B cell (primary cell): ENCODE measurements at regions not wholly inside any gene's neighbourhood (a gene's known extent, or its start where the extent isn't known, plus 50 kb on each side); places are given as distances from the start of the nearest gene placed in this dataset.

Experiments used
- CTCF ChIP-seq: fragments of 200-600 bp; IDR thresholded peaks from one replicate; pipeline ENCODE4 v1.8.0; 2022; ENCODE audit warnings: antibody characterized with exemption, mild to moderate bottlenecking
- EZH2 ChIP-seq: IDR thresholded peaks from 2 replicates; pipeline ENCODE4 v1.6.1; 2012; ENCODE audit warnings: borderline replicate concordance, low read depth, mild to moderate bottlenecking, moderate library complexity, low read length; ENCODE audit not compliant: insufficient read depth, poor library complexity, severe bottlenecking

GRCh38 chr16:60271025-60271771 lies 1537.1 kb upstream of the GOT2 start:
- TF ChIP-seq CTCF (no peak), EZH2 (no peak)
